Fibroblast of gingiva (primary cell): ENCODE measurements at regions not wholly inside any gene's neighbourhood (a gene's known extent, or its start where the extent isn't known, plus 50 kb on each side); places are given as distances from the start of the nearest gene placed in this dataset.
A peak's percentile ranks its signal among the peaks of the same experiment; 100 is the strongest.
"Not testable (repeated sequence)": the region's sequence is repeated elsewhere in the genome, so short reads cannot be mapped to it uniquely, and the experiment has no call there.

ENCODE experiments used
- DNase-seq: peaks from one replicate; pipeline ENCODE4 v3.0.0-alpha.2; 2011; ENCODE audit warnings: low read depth

DNA sequence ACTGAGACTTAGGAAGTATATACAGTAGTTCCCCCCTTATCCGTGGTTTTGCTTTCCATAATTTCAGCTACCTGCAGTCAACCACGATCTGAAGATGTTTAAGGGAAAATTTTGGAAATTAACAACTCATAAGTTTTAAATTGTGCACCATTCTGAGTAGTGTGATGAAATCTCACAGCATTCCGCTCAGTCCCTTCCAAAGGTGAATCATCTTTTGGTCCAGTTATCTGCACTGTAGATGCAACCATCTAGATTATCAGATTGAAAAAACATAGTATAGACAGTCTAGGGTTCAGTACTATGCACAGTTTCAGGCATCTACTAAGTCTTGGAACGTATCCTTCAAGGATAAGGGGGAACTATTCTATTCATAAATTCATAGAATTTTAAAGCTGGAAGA is 109.0 kb downstream of the ANXA3 start:
- DNase-seq: no peak

DNA sequence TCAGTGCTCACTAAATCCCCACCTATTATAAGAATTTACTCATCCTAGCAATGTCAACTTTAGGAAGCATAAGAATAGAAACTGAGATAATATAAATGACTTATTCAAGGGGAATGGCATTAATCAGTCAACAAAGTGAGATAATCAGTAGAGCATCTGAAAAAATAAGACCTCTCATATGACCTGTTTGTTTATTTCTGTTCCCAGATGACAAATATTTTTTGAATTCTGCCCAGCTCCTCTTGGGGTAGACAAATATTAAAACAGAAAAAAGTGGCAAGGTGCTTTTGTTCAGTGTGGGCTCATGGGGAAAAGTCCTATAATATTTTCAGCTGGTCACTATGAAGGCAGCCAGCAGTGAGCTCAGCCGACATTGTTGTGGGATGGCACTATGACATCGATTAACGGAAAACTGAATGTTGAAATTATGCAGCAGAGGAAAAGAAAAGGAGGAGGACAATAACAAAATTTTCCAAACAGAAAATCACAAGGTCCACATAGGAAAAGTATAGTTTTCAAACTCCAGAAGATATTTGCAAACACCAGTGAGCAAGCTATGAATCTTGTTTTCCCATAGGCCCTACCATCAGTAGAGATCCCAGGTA is 109.6 kb downstream of the ANXA3 start:
- no peak for DNase-seq

DNA sequence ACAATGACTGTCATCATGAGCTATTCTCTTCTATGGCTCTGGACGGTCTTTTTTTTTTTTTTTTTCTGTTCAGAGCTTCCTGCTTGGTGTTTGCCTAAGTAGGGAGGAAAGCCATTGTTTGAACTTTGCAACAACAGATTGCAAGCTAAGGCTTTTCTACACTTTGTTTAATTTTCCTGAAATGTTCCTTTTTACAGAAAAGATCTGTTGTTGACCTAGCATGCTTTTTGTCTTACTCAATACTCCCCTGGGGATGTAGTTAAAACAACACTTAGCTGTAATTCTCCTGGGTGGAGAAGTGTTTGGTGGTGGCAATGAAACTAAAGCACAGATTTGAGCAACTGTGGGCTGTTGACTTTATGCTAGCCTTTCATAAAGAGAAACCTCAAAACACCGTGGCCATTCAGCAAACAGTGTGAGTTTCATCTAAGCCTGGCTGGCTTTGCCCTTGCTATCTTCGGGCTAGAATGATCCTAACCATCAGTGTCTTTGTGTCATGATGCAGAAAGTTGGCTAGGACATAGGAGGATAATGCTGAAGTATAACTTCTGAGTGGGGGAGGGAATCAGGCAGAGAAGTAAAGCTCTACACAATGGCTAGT is 110.5 kb downstream of the ANXA3 start:
- peak; percentile 92 for DNase-seq

DNA sequence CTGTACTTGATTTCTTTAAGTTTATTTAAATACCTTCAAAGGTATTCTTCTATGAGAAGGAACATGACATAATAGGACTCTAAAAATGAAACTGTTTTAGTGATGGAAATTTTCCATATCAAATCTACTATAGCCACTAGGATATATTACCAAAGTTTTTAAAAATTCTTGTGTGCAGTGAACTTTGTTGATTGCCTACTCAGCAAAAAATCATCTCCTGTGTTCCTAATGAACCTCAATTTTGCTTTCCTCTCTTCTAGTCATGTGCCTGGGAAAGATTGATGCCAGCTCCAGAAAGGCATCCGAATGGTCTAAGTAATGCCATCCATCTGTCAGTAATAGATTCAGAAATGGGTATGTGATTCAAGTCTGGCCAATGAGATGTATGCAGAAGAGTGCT is 111.1 kb downstream of the ANXA3 start:
- DNase-seq: no peak

DNA sequence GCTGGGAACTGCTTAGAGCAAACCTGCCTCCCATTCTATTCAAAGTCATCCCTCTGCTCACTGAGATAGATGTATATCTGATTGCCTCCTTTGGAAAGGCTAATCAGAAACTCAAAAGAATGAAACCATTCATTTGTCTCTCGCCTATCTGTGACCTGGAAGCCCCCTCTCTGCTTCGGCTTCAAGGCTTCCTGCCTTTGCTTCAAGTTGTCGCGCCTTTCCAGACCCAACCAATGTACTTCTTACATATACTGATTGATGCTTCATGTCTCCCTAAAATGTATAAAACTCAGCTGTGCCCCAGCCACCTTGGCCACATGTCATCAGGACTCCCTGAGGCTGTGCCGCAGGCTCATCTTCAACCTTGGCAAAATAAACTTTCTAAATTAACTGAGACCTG is 111.9 kb upstream of the BMP2K start:
- not testable (repeated sequence) for DNase-seq

DNA sequence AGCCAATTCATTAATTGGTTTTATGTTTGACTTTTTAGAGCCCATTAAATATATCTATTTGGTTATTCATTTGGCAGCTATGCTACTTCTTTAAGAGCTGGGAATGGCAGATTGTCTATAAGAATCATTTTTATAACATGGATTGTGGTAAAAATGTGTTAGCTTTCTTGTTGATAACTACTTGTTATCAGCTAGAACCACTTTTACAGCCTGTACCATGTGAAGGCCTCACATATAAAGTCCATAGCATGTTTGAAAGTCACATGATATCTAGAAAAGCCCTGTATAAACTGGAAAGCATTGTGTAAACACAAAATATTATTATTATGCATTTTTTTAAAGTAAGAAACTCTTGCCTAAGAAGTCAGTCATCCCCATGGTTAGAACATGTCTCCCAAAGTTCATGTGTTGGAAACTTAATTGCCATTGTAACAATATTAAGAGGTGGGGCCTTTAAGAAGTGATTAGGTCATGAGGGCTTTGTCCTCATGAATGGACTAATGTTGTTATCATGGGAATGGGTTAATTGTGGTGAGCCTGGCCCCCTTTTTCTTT is 110.9 kb upstream of the BMP2K start:
- DNase-seq: no peak

DNA sequence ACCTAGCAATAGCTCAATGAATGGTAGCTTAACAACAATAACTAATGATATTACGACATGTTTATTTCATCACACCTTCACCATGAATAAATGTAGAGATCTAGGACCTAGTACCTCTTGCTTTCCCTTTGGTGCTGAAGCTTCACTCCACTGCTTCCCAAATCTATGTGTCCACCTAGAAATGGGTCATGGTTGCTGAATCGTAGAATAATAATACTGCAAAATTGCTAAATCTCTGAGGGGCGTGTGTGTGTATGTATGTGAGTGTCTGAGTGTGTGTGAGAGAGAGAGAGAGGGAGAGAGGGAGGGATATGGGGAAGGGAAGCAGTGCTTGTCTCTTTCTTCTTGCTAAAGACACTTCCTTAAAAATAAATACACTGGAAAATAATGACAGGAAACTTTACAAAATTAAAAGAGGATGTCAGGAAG is 109.3 kb upstream of the BMP2K start:
- DNase-seq: no peak

DNA sequence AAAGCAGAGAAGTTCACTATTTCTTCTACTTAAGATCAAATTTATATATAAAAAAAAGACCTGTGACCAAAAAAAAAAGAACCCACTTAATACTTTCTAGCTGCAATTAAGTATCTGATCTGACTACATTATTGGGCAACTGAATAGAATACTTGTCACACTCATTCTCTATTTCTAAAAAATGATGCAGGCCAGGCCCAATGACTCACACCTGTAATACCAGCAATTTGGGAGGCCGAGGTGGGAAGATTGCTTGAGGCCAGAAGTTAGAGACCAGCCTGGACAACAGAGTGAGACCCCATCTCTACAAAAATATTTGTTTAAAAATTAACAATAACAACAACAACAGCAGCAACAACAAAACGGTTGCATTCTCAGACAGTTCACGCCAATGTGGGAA is 108.8 kb upstream of the BMP2K start:
- DNase-seq: no peak

DNA sequence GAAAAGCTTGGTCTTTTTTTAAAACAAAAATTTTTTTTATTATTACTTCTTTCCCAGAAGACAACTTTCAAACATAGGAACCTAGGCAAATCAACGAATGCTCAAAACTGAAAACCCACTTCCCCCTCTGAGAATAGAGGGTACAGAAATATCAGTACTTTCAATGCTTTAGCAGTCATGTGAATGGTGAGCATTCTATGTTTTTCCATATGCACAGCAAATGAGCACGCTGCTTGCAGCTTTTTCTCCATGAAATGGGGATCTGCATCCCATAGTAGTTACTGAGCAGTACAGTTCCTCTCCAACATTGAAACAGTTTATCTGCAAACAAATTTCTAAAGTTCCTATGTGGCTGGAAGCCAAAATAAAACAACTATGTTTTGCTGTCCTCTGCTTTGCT is 108.4 kb upstream of the BMP2K start:
- no peak for DNase-seq

DNA sequence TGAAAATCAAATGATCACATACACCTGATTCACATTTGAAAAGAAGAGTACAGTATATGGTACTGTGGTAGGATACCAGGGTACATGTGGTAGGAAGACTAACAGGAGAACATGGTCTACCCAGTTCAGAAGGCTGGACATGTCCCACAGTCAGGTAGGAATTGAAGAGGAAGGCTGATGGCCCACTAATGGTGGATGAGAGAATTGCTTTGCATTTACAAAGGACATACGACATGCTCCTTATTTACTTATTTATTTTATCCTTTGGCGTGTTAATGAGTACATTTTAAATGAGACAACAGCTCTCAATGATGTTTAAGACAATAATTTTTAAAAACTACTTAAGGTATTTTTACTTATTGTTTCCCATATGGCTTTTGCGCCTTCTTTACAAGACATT is 106.7 kb upstream of the BMP2K start:
- DNase-seq: no peak

DNA sequence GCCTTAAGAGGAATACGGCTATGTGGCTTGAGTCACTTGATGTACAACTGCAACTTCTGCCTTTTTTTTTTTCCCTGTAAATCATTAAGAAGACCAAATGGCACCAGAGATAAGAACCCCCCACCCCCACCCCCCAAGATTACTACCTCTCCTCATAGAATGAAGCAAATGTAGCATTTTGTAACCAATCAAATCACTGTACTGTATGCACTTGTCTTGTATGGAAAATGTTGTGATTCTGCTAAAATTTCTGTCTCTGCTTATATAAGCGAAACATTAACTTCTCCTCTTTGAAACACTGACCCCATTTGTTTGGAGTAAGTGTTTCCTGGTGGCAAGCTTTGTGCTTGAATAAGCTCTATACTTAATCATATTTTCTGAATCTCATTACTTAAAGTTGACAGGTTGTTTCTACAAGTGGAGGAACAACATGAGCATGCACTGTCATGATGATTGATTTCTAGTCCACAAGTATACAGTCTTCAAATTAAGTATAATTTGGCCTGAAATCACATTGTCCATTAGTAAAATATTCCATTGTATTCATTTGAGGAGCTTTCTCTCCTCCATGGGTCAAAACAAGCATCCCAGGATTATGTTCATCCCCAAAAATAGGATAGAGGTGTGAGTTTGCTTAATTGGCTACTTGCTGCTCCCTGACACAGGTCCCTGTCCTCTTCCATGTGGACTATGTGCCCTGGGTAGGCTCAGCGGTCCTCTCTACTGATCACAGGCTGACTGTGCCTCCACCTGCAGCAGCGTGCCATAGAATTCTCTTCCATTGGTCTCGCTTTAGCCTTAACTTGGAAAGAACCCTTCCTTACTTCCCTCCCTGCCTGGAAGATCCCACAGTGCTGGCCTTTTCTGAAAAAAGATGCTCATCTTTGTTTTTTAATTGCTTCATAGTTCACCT is 104.0 kb upstream of the BMP2K start:
- DNase-seq: no peak

DNA sequence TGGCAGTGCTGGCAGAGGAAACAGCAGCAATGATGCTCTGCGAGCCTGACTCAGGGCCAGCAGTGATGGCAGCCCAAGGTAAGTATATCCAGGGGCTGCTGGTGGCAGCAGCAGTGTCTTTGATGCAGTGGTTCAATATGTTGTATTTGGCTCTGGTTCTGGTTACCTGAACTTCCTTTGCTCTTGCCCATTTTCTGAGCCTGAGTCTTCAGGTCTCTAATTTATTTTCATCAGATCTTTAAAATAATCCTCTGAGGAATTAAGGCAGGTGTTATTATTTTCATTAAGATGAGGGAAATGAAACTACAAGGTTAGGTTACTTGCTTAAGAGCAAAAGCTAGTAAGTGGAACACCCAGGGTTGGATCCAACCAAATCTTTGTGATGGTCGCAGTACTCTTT is 102.8 kb upstream of the BMP2K start:
- no peak for DNase-seq

DNA sequence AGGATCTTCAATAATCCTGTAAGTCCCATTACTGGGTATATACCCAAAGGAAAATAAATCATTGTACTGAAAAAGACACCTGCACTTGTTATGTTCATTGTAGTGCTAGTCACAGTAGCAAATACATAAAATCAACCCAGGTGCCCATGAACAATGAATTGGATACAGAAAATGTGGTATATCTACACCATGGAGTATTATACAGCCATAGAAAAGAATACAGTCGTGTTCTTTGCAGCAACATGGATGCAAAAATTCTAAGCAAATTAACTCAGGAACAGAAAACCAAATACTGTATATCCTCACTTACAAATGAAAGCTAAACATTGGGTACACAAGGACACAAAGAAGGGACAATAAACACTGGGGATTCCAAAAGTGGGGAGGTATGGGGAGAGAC is 100.8 kb upstream of the BMP2K start:
- DNase-seq: no peak

DNA sequence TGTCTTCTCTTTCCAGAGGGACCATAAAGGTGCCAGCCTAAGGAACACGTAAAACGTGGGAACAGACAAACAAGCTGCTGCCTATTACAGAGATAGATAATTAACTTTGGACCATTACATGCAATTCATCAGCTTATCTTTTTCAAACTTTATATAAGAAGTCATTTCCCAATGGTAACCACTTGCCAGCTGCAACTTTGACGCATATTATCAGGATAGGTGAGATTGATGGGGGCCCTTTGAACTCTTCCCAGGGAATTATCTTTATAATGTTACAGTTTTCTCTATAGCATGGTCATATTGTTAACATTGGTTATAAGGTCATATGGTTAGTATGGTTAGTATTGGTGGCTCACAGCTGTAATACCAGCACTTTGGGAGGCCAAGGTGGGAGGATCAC is 94.1 kb upstream of the BMP2K start:
- DNase-seq: no peak

DNA sequence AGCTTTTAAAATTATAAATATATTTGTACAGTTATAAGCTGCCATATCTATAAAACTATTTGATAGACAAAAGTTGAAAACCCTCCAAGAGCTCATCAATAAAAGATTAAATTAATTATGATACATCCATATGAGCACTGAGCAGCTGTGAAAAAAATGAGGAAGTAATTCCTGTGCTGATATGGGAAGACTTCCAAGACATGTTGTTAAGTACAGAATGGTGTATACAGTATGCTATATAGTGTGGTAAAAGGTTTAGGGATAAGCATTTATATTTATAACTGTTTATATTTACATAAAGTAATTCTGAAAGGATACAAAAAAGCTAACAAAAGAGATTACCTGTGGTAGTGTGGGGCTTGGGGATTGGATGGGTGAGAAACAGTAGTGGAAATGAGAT is 92.8 kb upstream of the BMP2K start:
- no peak for DNase-seq

DNA sequence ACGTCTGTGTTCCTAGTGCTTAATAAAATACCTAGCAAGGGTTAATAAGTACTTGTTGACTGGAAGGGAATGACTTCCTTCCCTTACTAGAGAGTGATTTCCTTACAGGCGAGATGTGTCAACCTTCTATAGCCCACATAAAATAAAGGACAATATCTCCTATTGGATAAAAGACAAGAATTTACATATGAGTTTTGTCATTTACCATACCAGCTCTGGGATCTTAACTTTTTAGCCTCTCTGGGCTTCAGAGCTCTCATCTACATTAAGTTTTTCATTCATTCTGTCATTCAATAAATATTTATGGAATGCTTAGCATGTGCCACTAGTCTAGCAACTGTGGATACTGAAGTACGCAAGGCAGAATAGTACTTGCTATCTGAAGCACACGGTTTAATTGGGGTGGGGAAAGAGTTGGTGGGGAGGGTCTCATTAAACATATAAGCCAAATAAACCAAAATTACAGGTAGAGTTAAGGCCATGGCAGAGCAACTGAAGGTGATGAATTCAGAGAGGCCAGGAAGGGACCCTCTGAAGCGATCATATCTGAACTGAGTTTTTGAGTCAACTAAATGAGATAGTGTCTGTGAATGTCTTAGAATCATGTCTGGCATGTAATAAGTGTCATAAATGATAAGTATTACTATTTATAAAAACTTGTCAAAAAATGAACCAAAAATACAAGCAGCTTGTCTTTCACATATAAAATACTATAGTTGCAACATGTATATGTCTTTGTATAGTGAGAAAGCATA is 91.6 kb upstream of the BMP2K start:
- no peak for DNase-seq

DNA sequence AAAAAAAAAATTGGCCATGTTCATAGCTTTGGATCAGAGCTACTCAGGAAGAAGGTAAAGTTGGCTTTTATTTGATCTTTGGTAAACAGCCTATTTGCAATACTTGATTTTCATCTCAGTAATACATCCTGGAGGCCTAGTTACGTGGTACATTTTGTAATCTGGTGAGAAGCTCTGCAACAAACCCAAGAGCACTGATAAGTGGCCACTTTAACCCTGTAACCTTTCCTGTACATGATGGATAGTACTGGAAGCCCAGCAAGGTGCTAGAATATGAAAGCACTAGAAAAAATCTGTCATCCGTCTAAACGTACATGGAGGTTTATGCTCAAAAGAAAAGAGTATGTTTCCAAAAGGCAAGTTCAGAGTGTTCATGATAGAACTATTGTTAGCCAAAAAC is 88.3 kb upstream of the BMP2K start:
- no peak for DNase-seq

DNA sequence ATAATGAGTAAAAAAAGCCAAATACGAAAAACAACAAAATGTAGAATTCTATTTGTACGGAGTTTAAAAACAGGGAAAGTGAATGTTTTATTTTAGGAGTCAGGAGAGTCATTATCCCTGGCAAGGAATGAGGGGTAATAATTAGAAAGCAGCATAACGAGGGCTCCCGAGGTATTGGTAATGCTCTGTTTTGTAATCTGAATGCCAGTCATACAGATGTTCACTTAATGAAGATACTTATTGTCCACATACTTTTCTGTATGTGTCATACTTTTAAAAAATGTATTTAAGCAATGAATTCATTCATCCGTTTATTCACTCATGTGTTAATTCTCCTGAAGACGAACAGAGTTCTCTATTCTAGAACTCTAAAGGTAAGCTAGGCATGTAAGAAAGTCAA is 87.8 kb upstream of the BMP2K start:
- DNase-seq: peak; percentile 50

DNA sequence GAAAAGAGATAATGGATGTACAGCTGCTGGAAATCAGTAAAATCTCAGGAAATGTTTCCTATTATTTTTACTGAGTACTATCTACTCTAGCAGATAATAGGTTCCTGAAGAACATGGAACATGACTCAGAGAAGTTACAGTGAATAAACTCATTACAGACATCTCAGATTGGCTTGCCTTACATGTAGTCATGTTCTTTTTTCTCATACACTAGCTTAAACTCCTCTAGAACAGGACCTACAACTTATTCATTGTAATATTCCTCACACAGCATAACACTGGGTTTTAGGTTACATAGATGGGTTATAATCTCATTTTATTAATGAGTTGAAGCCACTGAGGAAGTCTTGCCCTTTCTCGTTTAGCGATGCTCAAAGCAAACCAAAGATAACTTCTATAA is 86.9 kb upstream of the BMP2K start:
- peak; percentile 13 for DNase-seq

DNA sequence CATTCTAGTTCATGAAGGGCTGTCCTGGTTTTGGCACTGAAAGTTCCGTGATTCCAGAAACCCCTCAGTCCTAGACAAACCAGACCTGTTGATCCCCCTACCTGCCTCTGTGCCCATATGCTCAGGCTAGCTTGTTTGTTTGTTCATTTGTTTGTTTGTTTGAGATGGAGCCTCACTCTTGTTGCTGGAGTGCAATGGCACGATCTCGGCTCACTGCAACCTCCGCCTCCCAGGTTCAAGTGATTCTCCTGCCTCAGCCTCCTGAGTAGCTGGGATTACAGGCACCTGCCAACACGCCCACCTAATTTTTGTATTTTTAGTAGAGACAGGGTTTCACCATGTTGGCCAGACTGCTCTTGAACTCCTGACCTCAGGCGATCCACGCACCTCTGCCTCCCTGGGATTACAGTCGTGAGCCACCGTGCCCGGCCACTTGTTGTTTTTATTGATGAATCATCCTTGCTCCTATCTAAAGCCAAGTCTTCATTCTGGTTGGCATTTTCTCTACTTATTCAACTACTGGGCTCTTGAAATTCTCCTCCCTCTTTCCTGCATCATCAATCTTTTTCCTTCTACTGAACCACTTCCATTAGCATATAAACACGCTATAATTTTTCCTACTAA is 86.3 kb upstream of the BMP2K start:
- peak; percentile 18 for DNase-seq

DNA sequence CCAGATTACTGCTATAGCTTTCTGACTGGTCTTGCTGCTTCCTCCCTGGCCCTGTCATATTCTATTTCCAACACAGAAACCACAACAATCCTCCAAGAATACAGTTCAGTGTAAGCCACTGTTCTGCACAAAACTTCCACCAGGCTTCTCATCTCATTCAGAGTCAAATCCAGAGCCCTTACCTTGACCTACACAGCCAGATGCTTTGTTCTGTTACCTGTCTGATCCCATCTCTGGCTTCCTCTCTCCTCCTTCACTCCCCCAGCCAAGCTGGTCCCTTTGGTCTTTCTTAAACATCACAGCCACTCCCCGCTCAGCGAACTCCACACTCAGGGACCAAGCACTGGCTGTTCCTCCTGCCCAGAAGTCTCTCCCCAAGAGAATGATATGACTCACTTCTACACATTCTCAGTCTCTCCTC is 84.8 kb upstream of the BMP2K start:
- DNase-seq: no peak
